NCI-H460 (cell line): ENCODE measurements at regions not wholly inside any gene's neighbourhood (a gene's known extent, or its start where the extent isn't known, plus 50 kb on each side); places are given as distances from the start of the nearest gene placed in this dataset.

Experiments used
- DNase-seq: peaks from one replicate; pipeline ENCODE4 v3.0.0-alpha.2; 2016; ENCODE audit warnings: low read depth; ENCODE audit errors: extremely low read depth

GRCh38 chr4:54542119-54542438 lies 115.7 kb upstream of the KIT start:
- no peak for DNase-seq

- no peak for DNase-seq
These were observed 115.2 kb upstream of the KIT start for GRCh38 chr4:54542540-54543041.

- DNase-seq, result no peak
These were observed 114.5 kb upstream of the KIT start for GRCh38 chr4:54543088-54543795.

GRCh38 chr4:54545663-54546424 lies 111.9 kb upstream of the KIT start:
- no peak for DNase-seq

GRCh38 chr4:54547299-54548097 lies 110.3 kb upstream of the KIT start:
- no peak for DNase-seq

- DNase-seq, result no peak
These were observed 109.6 kb upstream of the KIT start for GRCh38 chr4:54548098-54548620.

- DNase-seq, result no peak
These were observed 108.8 kb upstream of the KIT start for GRCh38 chr4:54548831-54549460.

- DNase-seq, result no peak
These were observed 107.2 kb upstream of the KIT start for GRCh38 chr4:54550395-54551171.

- DNase-seq, result no peak
These were observed 104.8 kb upstream of the KIT start for GRCh38 chr4:54553001-54553400.

GRCh38 chr4:54554339-54554990 lies 103.3 kb upstream of the KIT start:
- DNase-seq, result no peak

GRCh38 chr4:54556051-54556450 lies 101.7 kb upstream of the KIT start:
- DNase-seq, result no peak

- no peak for DNase-seq
These were observed 101.2 kb upstream of the KIT start for GRCh38 chr4:54556587-54556986.

GRCh38 chr4:54558889-54559677 lies 98.7 kb upstream of the KIT start:
- no peak for DNase-seq

GRCh38 chr4:54560513-54560912 lies 97.2 kb upstream of the KIT start:
- no peak for DNase-seq

- DNase-seq, result no peak
These were observed 95.8 kb upstream of the KIT start for GRCh38 chr4:54561940-54562339.

- no peak for DNase-seq
These were observed 91.1 kb upstream of the KIT start for GRCh38 chr4:54566608-54567007.

GRCh38 chr4:54567327-54567726 lies 90.4 kb upstream of the KIT start:
- no peak for DNase-seq

- no peak for DNase-seq
These were observed 89.6 kb upstream of the KIT start for GRCh38 chr4:54568184-54568583.

GRCh38 chr4:54570822-54571221 lies 86.9 kb upstream of the KIT start:
- DNase-seq, result no peak
